IMR-90 (cell line): ENCODE measurements at regions not wholly inside any gene's neighbourhood (a gene's known extent, or its start where the extent isn't known, plus 50 kb on each side); places are given as distances from the start of the nearest gene placed in this dataset.
A peak's percentile ranks its signal among the peaks of the same experiment; 100 is the strongest.

Experiments used
- ATAC-seq: fragments of 200-7000 bp; cut with Tn5 transposase; 2 replicates; pipeline ENCODE4 v1.9.1; 2020; ENCODE audit warnings: low read depth, mild to moderate bottlenecking, moderate library complexity
- BruUV-seq: library from RNA; stranded (reverse); fragments of 400-500 nt; replicated peaks from 2 replicates; lab custom pipeline; 2021; lab: Mats Ljungman, UMichigan
- CTCF ChIA-PET: fragments of 300-600 bp; formaldehyde crosslinking; extraction: SDS; loops from one replicate; lab custom pipeline; 2021; ENCODE audit warnings: antibody characterized with exemption; lab: Yijun Ruan, JAX
- POLR2A ChIA-PET: fragments of 300-600 bp; sonication (Branson Sonifier 250); formaldehyde crosslinking; loops from one replicate; lab custom pipeline; 2022; ENCODE audit warnings: antibody characterized with exemption; ENCODE audit not compliant: unreplicated experiment; lab: Charles Lee
- DNase-seq: peaks from one replicate; pipeline ENCODE4 v3.0.0; 2013
- H2AFZ ChIP-seq: replicated peaks from 2 replicates; pipeline ENCODE3; 2013; ENCODE audit warnings: low read length, mild to moderate bottlenecking; ENCODE audit not compliant: poor library complexity
- H2AK5ac ChIP-seq: 2 replicates; pipeline ENCODE4 v1.6.1; 2013; ENCODE audit warnings: low read depth, low read length, inconsistent platforms
- H2AK9ac ChIP-seq: replicated peaks from 2 replicates; pipeline ENCODE3; 2013; ENCODE audit warnings: mild to moderate bottlenecking, low read depth, low read length, moderate library complexity; ENCODE audit not compliant: poor library complexity
- H2BK120ac ChIP-seq: 2 replicates; pipeline ENCODE4 v1.6.1; 2013; ENCODE audit warnings: low read depth, low read length, inconsistent platforms
- H2BK15ac ChIP-seq: 3 replicates; pipeline ENCODE4 v1.6.1; 2013; ENCODE audit warnings: low read depth, low read length, inconsistent platforms
- H2BK20ac ChIP-seq: 2 replicates; pipeline ENCODE4 v1.6.1; 2013; ENCODE audit warnings: low read depth, mild to moderate bottlenecking, inconsistent platforms, low read length, moderate library complexity
- H2BK5ac ChIP-seq: 2 replicates; pipeline ENCODE4 v1.6.1; 2013; ENCODE audit warnings: mild to moderate bottlenecking, low read depth, low read length, inconsistent platforms; ENCODE audit not compliant: poor library complexity, severe bottlenecking
- H3K14ac ChIP-seq: replicated peaks from 2 replicates; pipeline ENCODE4 v1.6.1; 2013; ENCODE audit warnings: low read depth, low read length, inconsistent platforms
- H3K18ac ChIP-seq: 2 replicates; pipeline ENCODE4 v1.6.1; 2013; ENCODE audit warnings: low read depth, low read length, control low read depth
- H3K23ac ChIP-seq: 2 replicates; pipeline ENCODE4 v1.6.1; 2013; ENCODE audit warnings: low read depth, low read length, inconsistent platforms
- H3K27ac ChIP-seq: 2 replicates; pipeline ENCODE4 v1.5.1; 2013; ENCODE audit warnings: mild to moderate bottlenecking, control low read depth, low read length; ENCODE audit not compliant: insufficient read depth
- H3K27me3 ChIP-seq: 2 replicates; pipeline ENCODE4 v1.6.1; 2013; ENCODE audit warnings: low read length; ENCODE audit not compliant: control insufficient read depth, insufficient read depth
- H3K36me3 ChIP-seq: 2 replicates; pipeline ENCODE4 v1.6.1; 2013; ENCODE audit warnings: low read length, mixed read lengths; ENCODE audit not compliant: control insufficient read depth, insufficient read depth
- H3K4ac ChIP-seq: 2 replicates; pipeline ENCODE4 v1.6.1; 2013; ENCODE audit warnings: low read depth, low read length, inconsistent platforms
- H3K4me1 ChIP-seq: 2 replicates; pipeline ENCODE4 v1.6.1; 2013; ENCODE audit warnings: low read length, mixed read lengths; ENCODE audit not compliant: control insufficient read depth, insufficient read depth
- H3K4me2 ChIP-seq: 2 replicates; pipeline ENCODE4 v1.6.1; 2013; ENCODE audit warnings: low read depth, mild to moderate bottlenecking, control low read depth, low read length, moderate library complexity
- H3K4me3 ChIP-seq: 2 replicates; pipeline ENCODE4 v1.5.1; 2013; ENCODE audit warnings: low read depth, mild to moderate bottlenecking, control low read depth, low read length, moderate library complexity; ENCODE audit not compliant: insufficient read depth
- H3K56ac ChIP-seq: 2 replicates; pipeline ENCODE4 v1.6.1; 2013; ENCODE audit warnings: low read length, inconsistent platforms; ENCODE audit not compliant: insufficient read depth; ENCODE audit errors: extremely low read depth
- H3K79me1 ChIP-seq, 2 experiments: 2 replicates each; pipeline ENCODE4 v1.6.1; 2013; ENCODE audit warnings: low read length in 2 of 2, inconsistent platforms in 1 of 2, low read depth in 1 of 2
- H3K9ac ChIP-seq: 2 replicates; pipeline ENCODE4 v1.6.1; 2013; ENCODE audit warnings: low read depth, low read length, control low read depth
- H3K9me1 ChIP-seq: 2 replicates; pipeline ENCODE4 v1.6.1; 2013; ENCODE audit warnings: low read length, inconsistent platforms; ENCODE audit not compliant: insufficient read depth
- H3K9me3 ChIP-seq: 2 replicates; pipeline ENCODE4 v1.6.1; 2013; ENCODE audit warnings: low read length; ENCODE audit not compliant: control insufficient read depth, insufficient read depth
- H4K20me1 ChIP-seq: 2 replicates; pipeline ENCODE4 v1.6.1; 2013; ENCODE audit warnings: low read length, inconsistent platforms; ENCODE audit not compliant: insufficient read depth
- H4K5ac ChIP-seq: 2 replicates; pipeline ENCODE4 v1.6.1; 2013; ENCODE audit warnings: mild to moderate bottlenecking, low read depth, low read length, control low read depth
- H4K8ac ChIP-seq, 2 experiments: 2 replicates each; pipeline ENCODE4 v1.6.1; 2013; ENCODE audit warnings: low read depth in 2 of 2, low read length in 2 of 2, control low read depth in 1 of 2, inconsistent platforms in 1 of 2
- H4K91ac ChIP-seq: 2 replicates; pipeline ENCODE4 v1.6.1; 2013; ENCODE audit warnings: low read depth, low read length, inconsistent platforms; ENCODE audit not compliant: insufficient read depth
- POLR2A ChIP-seq: IDR thresholded peaks from 2 replicates; pipeline ENCODE4 v1.6.1; 2012; ENCODE audit warnings: mild to moderate bottlenecking, low read depth, low read length
- dilution Hi-C: fragments of 300-500 bp; cut with HindIII; formaldehyde crosslinking; loops from one replicate; pipeline ENCODE4 v1.14.3; 2018; ENCODE audit warnings: low sequenced_read_pairs; ENCODE audit not compliant: unreplicated experiment
- in situ Hi-C: fragments of 300-500 bp; cut with MboI; formaldehyde crosslinking; loops from 3 replicates; pipeline ENCODE4 v1.14.3; 2019; ENCODE audit warnings: low sequenced_read_pairs, inconsistent platforms, mixed read lengths
- intact Hi-C: fragments of 100-400 bp; cut with micrococcal nuclease; formaldehyde crosslinking; loops from 2 replicates; pipeline ENCODE4 v1.10.0; 2022

DNA sequence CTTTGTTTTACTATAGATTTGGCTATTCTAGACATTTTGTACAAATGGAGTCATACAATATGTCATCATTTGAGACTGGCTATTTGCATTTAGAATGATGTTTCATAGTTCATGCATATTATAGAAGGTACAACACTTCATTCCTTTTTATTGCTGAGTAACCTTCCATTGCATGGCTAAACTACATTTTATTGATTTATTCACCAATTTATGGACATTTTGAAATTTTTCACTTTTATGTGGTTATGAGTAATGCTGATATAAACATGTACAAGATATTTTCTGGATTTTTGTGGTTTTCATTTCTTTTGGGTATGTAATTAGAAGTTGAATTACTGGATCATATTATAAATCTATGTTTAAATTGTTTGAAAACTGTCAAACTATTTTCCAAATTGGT lies 710.3 kb upstream of the SLITRK5 start:
- Histone ChIP-seq H3K79me1 (no peaks in the 10 kb centered on the region), H4K8ac (no peak overlapping the region), H3K4me3 (no peak overlapping the region), H3K9me3 (no peaks in the 10 kb centered on the region), H2AK9ac (no peak overlapping the region), H3K27ac (no peak overlapping the region), H4K20me1 (no peaks in the 10 kb centered on the region), H2BK5ac (no peak overlapping the region), H3K23ac (no peak overlapping the region), H3K36me3 (no peaks in the 10 kb centered on the region), H3K9ac (no peak overlapping the region), H3K4me1 (no peaks in the 10 kb centered on the region), H2BK20ac (no peak overlapping the region), H4K5ac (no peak overlapping the region), H3K4me2 (no peak overlapping the region), H2BK15ac (no peak overlapping the region), H3K18ac (no peak overlapping the region), H3K56ac (no peak overlapping the region), H3K27me3 (no peaks in the 10 kb centered on the region), H2BK120ac (no peak overlapping the region), H3K9me1 (no peaks in the 10 kb centered on the region), H4K91ac (no peak overlapping the region), H2AK5ac (no peak overlapping the region), H3K14ac (no peak overlapping the region), H2AFZ (no peak overlapping the region), H3K4ac (no peak overlapping the region)
- DNase-seq (peak; percentile 33), ATAC-seq (peak; percentile 24; the same call in 1 of the 2 replicates)
- BruUV-seq, result no TSS peak
- intact Hi-C loops, result no loop called here
- POLR2A ChIA-PET, result no interaction called here
- in situ Hi-C loops, result no loop called here
- CTCF ChIA-PET, result no interaction called here
- TF ChIP-seq POLR2A, result no peak
- dilution Hi-C loops, result no loop called here
